GM23338 (cell line): ENCODE measurements at regions not wholly inside any gene's neighbourhood (a gene's known extent, or its start where the extent isn't known, plus 50 kb on each side); places are given as distances from the start of the nearest gene placed in this dataset.

Experiments
- ATAC-seq: fragments of 200-7000 bp; cut with Tn5 transposase; 3 replicates; pipeline ENCODE4 v1.9.1; 2020
- DNase-seq: peaks from one replicate; pipeline ENCODE4 v3.0.0-alpha.2; 2015; ENCODE audit warnings: low spot score
- H2AFZ ChIP-seq: fragments of 200-600 bp; sonication (generic); 2 replicates; pipeline ENCODE4 v1.8.0; 2016; ENCODE audit warnings: antibody characterized with exemption, mild to moderate bottlenecking, moderate library complexity
- H3F3A ChIP-seq: fragments of 200-600 bp; sonication (generic); replicated peaks from 2 replicates; pipeline ENCODE4 v1.8.0; 2017; ENCODE audit warnings: antibody characterized with exemption, mixed run types, low read depth
- H3K27ac ChIP-seq: fragments of 200-600 bp; sonication (generic); 2 replicates; pipeline ENCODE4 v1.6.1; 2016; ENCODE audit warnings: low read depth
- H3K27me3 ChIP-seq: fragments of 200-600 bp; sonication (generic); 2 replicates; pipeline ENCODE4 v1.8.0; 2016; ENCODE audit warnings: mild to moderate bottlenecking, mixed run types, moderate library complexity; ENCODE audit not compliant: insufficient read depth
- H3K36me3 ChIP-seq: fragments of 200-600 bp; sonication (generic); 2 replicates; pipeline ENCODE4 v1.8.0; 2016; ENCODE audit warnings: mild to moderate bottlenecking; ENCODE audit not compliant: insufficient read depth
- H3K4me1 ChIP-seq: fragments of 200-600 bp; sonication (generic); 2 replicates; pipeline ENCODE4 v1.8.0; 2016; ENCODE audit warnings: mild to moderate bottlenecking, moderate library complexity; ENCODE audit not compliant: insufficient read depth
- H3K4me2 ChIP-seq: fragments of 200-600 bp; sonication (generic); 2 replicates; pipeline ENCODE4 v1.7.1; 2017; ENCODE audit warnings: mixed run types
- H3K4me3 ChIP-seq: fragments of 200-600 bp; sonication (generic); 2 replicates; pipeline ENCODE4 v1.6.1; 2016; ENCODE audit warnings: mixed run types
- H3K79me2 ChIP-seq: fragments of 200-600 bp; sonication (generic); replicated peaks from 2 replicates; pipeline ENCODE4 v1.8.0; 2017; ENCODE audit warnings: mild to moderate bottlenecking; ENCODE audit not compliant: insufficient read depth
- H3K9me2 ChIP-seq: fragments of 200-600 bp; sonication (generic); 2 replicates; pipeline ENCODE4 v1.8.0; 2017; ENCODE audit not compliant: insufficient read depth
- H4K20me1 ChIP-seq: fragments of 200-600 bp; sonication (generic); replicated peaks from 2 replicates; pipeline ENCODE4 v1.8.0; 2017; ENCODE audit warnings: mild to moderate bottlenecking; ENCODE audit not compliant: insufficient read depth
- H3K27ac Mint-ChIP-seq: 2 replicates; pipeline ENCODE4 v1.8.0; 2020; ENCODE audit warnings: inconsistent platforms, mild to moderate bottlenecking, moderate library complexity, mixed read lengths
- H3K27me3 Mint-ChIP-seq: 3 replicates; pipeline ENCODE4 v1.8.0; 2022; ENCODE audit warnings: low read depth, mild to moderate bottlenecking, moderate library complexity, mixed read lengths, inconsistent platforms; ENCODE audit not compliant: insufficient read depth, poor library complexity
- H3K36me3 Mint-ChIP-seq: 3 replicates; pipeline ENCODE4 v1.8.0; 2021; ENCODE audit warnings: low read depth, mild to moderate bottlenecking, inconsistent platforms, moderate library complexity, mixed read lengths
- H3K4me1 Mint-ChIP-seq: 3 replicates; pipeline ENCODE4 v1.8.0; 2020; ENCODE audit warnings: mild to moderate bottlenecking, inconsistent platforms, mixed read lengths
- H3K4me3 Mint-ChIP-seq: 3 replicates; pipeline ENCODE4 v1.8.0; 2021; ENCODE audit warnings: moderate library complexity, mild to moderate bottlenecking, inconsistent platforms, mixed read lengths
- H3K9me3 Mint-ChIP-seq: 3 replicates; pipeline ENCODE4 v1.8.0; 2020; ENCODE audit warnings: moderate library complexity, mild to moderate bottlenecking, inconsistent platforms, mixed read lengths
- CREB1 ChIP-seq: fragments of 250-450 bp; sonication (Bioruptor Pico); IDR thresholded peaks from 2 replicates; pipeline ENCODE4 v1.5.0; 2020; ENCODE audit warnings: low read depth, mild to moderate bottlenecking, moderate library complexity
- CTCF ChIP-seq, 2 experiments: fragments of 200-600 bp in 1 of 2; sonication (generic) in 1 of 2; conservative IDR thresholded peaks; 2 replicates each; pipeline versions ENCODE4 v1.5.1 to v1.6.1; 2016 to 2017; ENCODE audit warnings: antibody characterized with exemption in 2 of 2, low read depth in 2 of 2, mild to moderate bottlenecking in 2 of 2, moderate library complexity in 1 of 2
- ETS1 ChIP-seq: IDR thresholded peaks from 2 replicates; pipeline ENCODE4 v1.6.1; 2016; ENCODE audit warnings: antibody characterized with exemption
- EZH2 ChIP-seq: fragments of 200-600 bp; sonication (generic); IDR thresholded peaks from one replicate; pipeline ENCODE4 v1.8.0; 2017; ENCODE audit warnings: antibody characterized with exemption, mild to moderate bottlenecking, low read depth; ENCODE audit not compliant: unreplicated experiment
- EZH2phosphoT487 ChIP-seq: fragments of 200-600 bp; sonication (generic); IDR thresholded peaks from one replicate; pipeline ENCODE4 v1.8.1; 2018; ENCODE audit warnings: antibody characterized with exemption; ENCODE audit not compliant: unreplicated experiment
- JUNB ChIP-seq: IDR thresholded peaks from one replicate; pipeline ENCODE4 v1.6.1; 2016; ENCODE audit warnings: antibody characterized with exemption; ENCODE audit not compliant: unreplicated experiment
- NANOG ChIP-seq: IDR thresholded peaks from 2 replicates; pipeline ENCODE4 v1.6.1; 2016; ENCODE audit warnings: antibody characterized with exemption, borderline replicate concordance
- POLR2AphosphoS5 ChIP-seq: IDR thresholded peaks from 2 replicates; pipeline ENCODE4 v1.6.1; 2016; ENCODE audit warnings: antibody characterized with exemption, low read depth
- REST ChIP-seq: IDR thresholded peaks from one replicate; pipeline ENCODE4 v1.6.1; 2018; ENCODE audit warnings: antibody characterized with exemption; ENCODE audit not compliant: unreplicated experiment
- STAT1 ChIP-seq: IDR thresholded peaks from one replicate; pipeline ENCODE4 v1.6.1; 2016; ENCODE audit warnings: antibody characterized with exemption; ENCODE audit not compliant: unreplicated experiment
- ZNF114 ChIP-seq: fragments of 250-450 bp; sonication (Bioruptor Pico); IDR thresholded peaks from 2 replicates; pipeline ENCODE4 v1.5.0; 2020; ENCODE audit warnings: mild to moderate bottlenecking, moderate library complexity
- ZNF462 ChIP-seq: fragments of 250-450 bp; sonication (Bioruptor Pico); IDR thresholded peaks from 2 replicates; pipeline ENCODE4 v1.5.0; 2020; ENCODE audit warnings: mild to moderate bottlenecking, moderate library complexity

- TF ChIP-seq ETS1: no peak
- TF ChIP-seq EZH2phosphoT487: no peak
- TF ChIP-seq JUNB: no peak
- TF ChIP-seq POLR2AphosphoS5: no peak
- no peak for TF ChIP-seq EZH2
These were observed 399.0 kb upstream of the TPM1 start (continued) for GRCh38 chr15:62643572-62643971.

- DNase-seq (no peak), ATAC-seq (peak; percentile 58)
- no peaks in the 10 kb centered on the region for H3K4me1 ChIP-seq
- no peaks in the 10 kb centered on the region; the same call in 1 of the 2 replicates for H4K20me1 ChIP-seq
- Mint-ChIP-seq H3K9me3 (no peaks in the 10 kb centered on the region), H3K27ac (peak overlapping the region; percentile 12; the same call in 1 of the 2 replicates), H3K4me3 (no peak overlapping the region), H3K4me1 (peaks cover 11% of the 10 kb centered on the region), H3K36me3 (no peaks in the 10 kb centered on the region; the same call in 2 of the 3 replicates), H3K27me3 (peaks cover 8% of the 10 kb centered on the region)
- no peaks in the 10 kb centered on the region for H3K79me2 ChIP-seq
- no peak overlapping the region for H3K4me3 ChIP-seq
- no peaks in the 10 kb centered on the region for H3K9me2 ChIP-seq
- H2AFZ ChIP-seq: no peak overlapping the region
- no peaks in the 10 kb centered on the region for H3K36me3 ChIP-seq
- no peaks in the 10 kb centered on the region for H3K27me3 ChIP-seq
- no peak overlapping the region for H3K4me2 ChIP-seq
- H3K27ac ChIP-seq: no peak overlapping the region
- no peaks in the 10 kb centered on the region for H3F3A ChIP-seq
- TF ChIP-seq ZNF462 (no peak), EZH2phosphoT487 (no peak), CREB1 (CRISPR knock-in tag) (no peak), CTCF (conservative IDR thresholded peaks at IDR 0.05; ENCODE audit: low read depth in 2 of 2) (no peak), NANOG (no peak), POLR2AphosphoS5 (no peak), ZNF114 (CRISPR knock-in tag) (no peak), EZH2 (no peak), STAT1 (no peak), REST (no peak)
These were observed 398.2 kb upstream of the TPM1 start for GRCh38 chr15:62644216-62644888.
